HG03520 (cell line): ENCODE measurements at regions not wholly inside any gene's neighbourhood (a gene's known extent, or its start where the extent isn't known, plus 50 kb on each side); places are given as distances from the start of the nearest gene placed in this dataset.

ENCODE experiments used
- ATAC-seq: cut with Tn5 transposase; IDR thresholded peaks from one replicate; pipeline ENCODE4 v1.9.1; 2021; ENCODE audit warnings: mild to moderate bottlenecking, moderate library complexity; ENCODE audit not compliant: unreplicated experiment

DNA sequence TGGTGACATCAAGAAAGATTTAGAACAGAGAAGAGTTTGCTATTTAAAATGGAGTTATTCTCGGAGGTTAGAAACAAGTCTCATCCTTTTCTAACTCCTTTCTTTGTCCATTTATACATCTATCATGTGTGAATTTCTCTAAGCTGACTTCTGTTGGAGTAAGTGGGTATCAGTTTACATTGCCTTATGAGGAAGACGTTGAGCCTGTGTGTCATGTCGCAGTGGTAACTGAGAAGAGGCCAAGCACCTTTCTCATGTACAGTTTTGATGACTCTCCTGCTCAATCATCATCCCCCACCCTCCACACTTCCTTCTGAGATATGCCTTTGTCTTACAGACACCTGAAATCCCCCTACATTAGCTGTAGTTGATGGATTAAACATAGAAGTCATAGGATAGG lies 624.8 kb downstream of the LIG4 start:
- no peak for ATAC-seq

- no peak for ATAC-seq
Observed at GRCh38 chr13:107587681-107588080, 627.7 kb downstream of the LIG4 start.

DNA sequence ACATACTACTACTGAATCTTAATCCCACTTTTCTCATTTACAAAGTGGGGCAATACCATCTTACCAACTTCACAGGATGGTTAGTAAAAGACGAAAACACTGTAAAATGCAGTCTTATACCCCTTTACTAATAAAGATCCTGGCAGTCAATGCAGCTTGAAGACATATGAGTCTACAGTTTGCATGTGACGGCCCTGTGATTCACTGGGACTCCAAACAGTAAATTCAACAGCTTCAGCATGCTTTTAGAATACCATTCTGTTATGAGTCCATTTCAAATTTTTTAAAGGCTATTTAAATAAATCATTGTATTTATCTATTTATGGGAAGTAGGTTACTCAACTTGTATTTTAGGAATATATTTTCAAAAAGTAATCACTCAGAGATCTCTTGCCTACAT lies 629.1 kb downstream of the LIG4 start:
- no peak for ATAC-seq

- no peak for ATAC-seq
Observed at GRCh38 chr13:107585469-107586180, 629.7 kb downstream of the LIG4 start.

DNA sequence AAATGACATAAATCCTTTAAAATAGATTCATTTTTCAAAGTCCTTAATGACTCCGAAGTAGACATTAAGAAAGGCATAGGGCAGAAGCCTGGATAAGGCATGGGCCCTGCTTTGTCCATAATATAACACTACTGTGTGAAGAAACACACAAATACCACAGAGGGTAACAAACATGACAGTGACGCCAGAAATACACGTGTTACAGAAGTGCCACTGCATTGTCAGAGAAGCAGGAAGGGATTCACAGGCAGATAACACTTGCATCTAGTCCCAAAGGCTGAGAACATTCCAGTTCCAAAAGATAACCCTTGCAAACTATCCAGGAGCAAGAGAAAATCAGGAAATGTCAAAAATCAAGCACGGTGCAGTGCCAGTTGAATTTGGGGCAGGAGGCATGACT lies 633.2 kb downstream of the LIG4 start:
- no peak for ATAC-seq

GRCh38 chr13:107580741-107581412 lies 634.5 kb downstream of the LIG4 start:
- ATAC-seq, result no peak

DNA sequence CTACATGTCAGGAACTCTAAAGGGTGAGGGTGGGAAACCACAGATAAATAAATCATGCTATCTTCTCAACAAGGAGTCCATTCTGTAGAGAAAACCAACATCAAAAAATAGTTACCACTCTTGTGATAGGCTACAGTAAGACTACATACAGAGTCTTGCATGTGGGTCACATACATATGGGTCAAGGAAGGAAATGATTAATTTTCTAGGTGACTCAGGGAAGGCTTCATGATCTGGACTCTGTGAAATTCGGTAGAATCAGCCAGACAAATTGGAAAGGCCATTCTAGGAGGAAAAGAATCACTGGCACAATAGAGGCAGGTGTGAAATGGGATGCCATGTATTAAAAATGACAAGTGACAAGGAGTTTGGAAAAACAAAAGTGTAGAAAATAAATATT lies 638.9 kb downstream of the LIG4 start:
- no peak for ATAC-seq

GRCh38 chr13:107574517-107575210 lies 640.7 kb downstream of the LIG4 start:
- ATAC-seq, result no peak

DNA sequence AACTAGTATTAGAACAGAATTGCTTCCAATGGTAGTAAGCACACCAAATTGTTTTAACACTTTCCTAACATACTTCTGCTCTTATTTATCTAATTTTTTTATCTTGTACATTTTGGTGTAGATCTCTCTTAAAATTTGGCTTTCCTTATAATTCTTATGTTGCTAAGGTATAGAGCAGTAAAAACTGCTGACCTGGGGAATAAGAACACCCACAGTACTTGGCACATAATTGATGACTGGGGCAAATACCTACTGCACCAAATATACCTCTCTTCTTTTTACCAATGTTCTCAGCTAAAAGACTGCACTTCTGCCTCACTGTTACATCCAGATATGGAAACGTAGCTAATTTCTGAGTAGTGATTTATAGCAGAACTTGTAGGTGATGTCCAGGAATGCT lies 642.2 kb downstream of the LIG4 start:
- no peak for ATAC-seq

DNA sequence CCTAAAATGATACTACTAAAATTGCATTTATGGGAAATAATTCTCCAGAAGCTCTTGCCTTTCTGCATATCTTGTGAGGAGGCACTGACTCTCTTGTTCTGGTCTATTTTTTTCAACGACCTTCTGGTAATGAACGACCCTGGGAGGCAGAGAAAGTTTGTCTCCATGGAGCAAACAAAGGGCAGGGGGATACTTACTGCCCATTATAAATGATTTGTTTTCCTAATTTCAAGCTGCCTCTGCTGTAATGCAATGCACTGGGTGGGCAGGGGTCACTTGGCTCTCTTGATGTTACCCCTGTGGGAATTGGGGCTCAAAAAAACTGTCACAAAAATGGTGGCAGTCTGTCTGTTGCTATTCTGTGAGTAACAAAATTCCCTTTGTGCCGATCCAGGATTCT lies 643.2 kb downstream of the LIG4 start:
- ATAC-seq, result no peak

GRCh38 chr13:107568181-107568580 lies 647.2 kb downstream of the LIG4 start:
- ATAC-seq, result no peak

DNA sequence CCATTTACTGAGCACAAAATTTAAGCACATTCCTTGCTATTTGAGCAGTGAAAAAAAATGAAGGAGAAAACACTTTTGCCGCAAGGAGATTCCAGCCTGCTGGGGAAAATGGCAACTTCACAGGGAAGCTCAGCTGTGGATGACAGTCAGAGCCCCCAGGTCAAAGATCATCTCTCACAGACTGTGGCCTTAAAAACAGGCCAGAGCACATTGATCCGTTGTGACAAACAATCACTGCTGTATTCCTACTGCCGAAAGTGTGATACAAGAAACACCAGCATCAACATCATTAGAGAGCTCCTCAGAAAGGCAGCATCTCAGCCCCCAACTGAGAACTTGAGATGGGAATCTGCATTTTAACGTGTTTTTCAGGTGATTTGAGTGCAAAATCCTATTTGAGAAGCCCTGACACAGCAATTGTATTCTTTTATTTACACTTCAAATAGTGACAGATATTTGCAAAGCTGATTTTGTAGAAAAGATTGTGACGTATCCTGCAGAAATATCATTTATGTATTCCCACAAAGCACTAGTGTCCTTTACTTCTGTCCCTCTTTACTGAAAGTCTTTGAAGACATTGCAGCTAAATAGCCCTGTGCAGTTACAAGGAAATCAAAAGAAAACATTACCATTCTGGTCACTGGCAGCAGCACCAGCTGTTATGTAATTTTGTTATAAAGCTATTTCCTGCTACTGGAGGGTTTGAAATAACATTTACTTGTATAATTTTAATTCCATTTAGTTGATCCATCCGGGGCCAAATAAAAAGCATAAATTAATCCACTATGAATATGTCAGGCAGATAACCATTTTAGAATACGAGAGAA lies 652.0 kb downstream of the LIG4 start:
- ATAC-seq, result no peak

- ATAC-seq, result no peak
Observed at GRCh38 chr13:107562203-107562602, 653.1 kb downstream of the LIG4 start.

GRCh38 chr13:107554460-107554859 lies 660.9 kb downstream of the LIG4 start:
- ATAC-seq, result no peak

DNA sequence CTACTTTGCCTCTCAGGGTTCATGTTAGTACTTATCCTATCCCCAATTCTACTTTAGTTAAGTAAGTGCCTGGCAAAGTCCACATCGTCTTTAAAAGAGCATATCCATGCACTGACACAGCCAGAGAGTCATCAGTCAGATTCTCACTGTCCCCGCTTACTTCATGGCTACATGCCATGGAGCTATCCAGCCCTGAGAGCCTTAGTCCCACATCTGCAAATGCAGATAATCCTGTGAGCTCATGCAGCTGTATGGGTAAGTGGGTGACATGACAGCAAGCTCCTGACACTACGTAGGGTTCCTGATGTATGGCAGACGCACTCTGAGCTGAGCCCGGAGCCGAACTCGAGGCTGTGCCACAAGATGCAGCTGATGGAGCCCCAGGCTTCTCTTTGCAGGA lies 661.5 kb downstream of the LIG4 start:
- no peak for ATAC-seq

DNA sequence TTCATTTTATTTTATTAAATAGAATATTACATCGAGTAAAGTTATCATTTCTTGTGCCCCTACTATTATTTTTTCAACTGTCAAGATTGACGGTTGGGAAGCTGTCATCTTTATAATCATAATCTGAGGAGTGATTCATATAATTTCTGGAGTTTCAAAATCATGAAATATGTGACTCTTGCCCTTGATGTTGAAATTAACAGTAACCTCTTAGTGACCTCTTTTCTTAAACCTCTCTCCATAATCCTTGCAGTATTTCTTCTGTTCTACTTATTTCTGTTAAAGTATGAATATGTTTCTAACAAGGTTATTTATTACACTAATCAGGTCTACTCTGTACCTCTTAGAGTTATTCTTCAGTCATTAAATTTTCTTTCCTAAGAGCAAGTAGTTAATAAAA lies 663.8 kb downstream of the LIG4 start:
- ATAC-seq, result no peak

GRCh38 chr13:107548338-107548737 lies 667.0 kb downstream of the LIG4 start:
- no peak for ATAC-seq

DNA sequence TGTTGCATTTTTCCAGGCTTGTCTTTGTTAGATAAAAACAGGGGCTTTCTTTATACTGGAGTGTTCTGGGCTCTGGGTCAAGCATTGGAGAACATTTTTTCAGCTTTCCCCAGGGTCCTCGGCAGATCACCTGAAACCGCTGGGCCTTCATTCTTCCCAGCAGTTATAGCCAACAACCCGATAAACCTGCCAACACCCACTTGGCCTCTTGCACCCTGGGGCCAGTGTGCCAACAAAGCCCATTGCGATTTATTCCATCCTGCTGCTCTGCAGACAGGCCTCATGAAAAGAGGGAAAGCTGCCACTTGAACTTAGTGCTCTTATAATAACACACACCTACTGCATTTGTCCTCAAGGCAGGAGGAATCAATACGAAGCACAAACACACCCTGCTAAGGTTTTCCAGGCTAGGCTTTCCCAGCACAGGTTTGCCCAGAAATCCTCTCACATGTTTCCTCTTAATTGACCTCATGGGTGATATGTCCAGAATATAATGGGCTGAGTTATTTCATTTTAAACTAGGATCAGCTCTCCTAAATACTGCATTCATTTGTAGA lies 669.3 kb downstream of the LIG4 start:
- no peak for ATAC-seq

DNA sequence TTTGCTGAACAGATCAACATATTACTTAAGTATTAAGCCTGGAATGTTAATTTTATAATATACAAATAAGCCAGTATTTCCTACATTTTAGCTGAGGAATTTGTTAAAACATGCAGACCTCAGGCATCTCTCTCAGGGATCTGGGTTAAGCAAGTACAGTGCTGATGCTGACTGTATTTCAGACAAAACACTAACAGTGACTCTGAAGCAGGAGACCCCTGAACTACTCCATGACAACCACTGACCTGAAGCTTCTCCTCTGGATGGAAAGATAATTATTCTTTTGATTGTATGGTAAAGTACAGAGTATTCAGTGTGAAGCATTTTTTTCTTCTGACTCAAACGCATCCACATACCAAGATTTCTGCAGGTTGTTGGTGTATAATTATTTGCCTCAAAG lies 680.8 kb downstream of the LIG4 start:
- no peak for ATAC-seq

DNA sequence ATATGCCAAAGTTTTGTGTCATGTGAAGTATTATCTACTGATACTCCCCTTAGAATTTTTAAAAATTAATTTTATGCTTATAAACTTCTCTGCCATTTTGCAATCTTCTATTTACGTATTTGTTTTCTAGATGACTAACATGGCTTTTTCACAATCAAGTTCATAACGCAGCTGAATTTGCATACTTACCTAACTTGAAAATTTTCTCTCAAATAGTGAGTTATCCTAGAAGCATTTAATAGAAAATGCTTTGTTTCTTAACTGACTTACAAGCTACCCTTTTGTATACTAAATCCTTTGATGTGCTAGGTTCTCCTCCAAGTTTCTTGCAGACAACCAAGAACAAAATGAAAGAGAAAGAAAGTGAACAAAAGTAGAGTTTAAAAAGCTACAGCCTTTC lies 683.5 kb downstream of the LIG4 start:
- no peak for ATAC-seq

GRCh38 chr13:107531180-107531579 lies 684.2 kb downstream of the LIG4 start:
- no peak for ATAC-seq
